Neutrophil (primary cell): ENCODE measurements at regions not wholly inside any gene's neighbourhood (a gene's known extent, or its start where the extent isn't known, plus 50 kb on each side); places are given as distances from the start of the nearest gene placed in this dataset.

Experiments
- H3K27ac ChIP-seq: fragments of 200-600 bp; sonication (generic); 2 replicates; pipeline ENCODE4 v1.5.1; 2016; ENCODE audit warnings: mild to moderate bottlenecking, moderate library complexity
- H3K27me3 ChIP-seq: fragments of 200-600 bp; sonication (generic); 2 replicates; pipeline ENCODE4 v1.6.0; 2016; ENCODE audit warnings: mild to moderate bottlenecking
- H3K36me3 ChIP-seq: fragments of 200-600 bp; sonication (generic); 2 replicates; pipeline ENCODE4 v1.5.1; 2017
- H3K4me1 ChIP-seq, 2 experiments: fragments of 200-600 bp in 1 of 2; sonication (generic) in 1 of 2; 1 replicate in 1 of 2; 2 replicates in 1 of 2; pipeline versions ENCODE4 v1.5.1 to v1.6.1; 2013 to 2016; ENCODE audit warnings: low read depth in 1 of 2, low read length in 1 of 2, mild to moderate bottlenecking in 1 of 2, moderate library complexity in 1 of 2; ENCODE audit not compliant: control insufficient read depth in 1 of 2, insufficient read depth in 1 of 2
- H3K4me3 ChIP-seq, 2 experiments: fragments of 200-600 bp in 1 of 2; sonication (generic) in 1 of 2; 1 replicate in 1 of 2; 2 replicates in 1 of 2; pipeline ENCODE4 v1.5.1; 2013 to 2016; ENCODE audit warnings: low read depth in 1 of 2, low read length in 1 of 2, mild to moderate bottlenecking in 1 of 2, moderate library complexity in 1 of 2
- H3K9me3 ChIP-seq: fragments of 200-600 bp; sonication (generic); 2 replicates; pipeline ENCODE4 v1.5.1; 2016
- TF ChIP-seq, protein P1 (sequence below): fragments of 200-600 bp; sonication (generic); IDR thresholded peaks from 2 replicates; pipeline ENCODE4 v1.5.1; 2016; ENCODE audit warnings: antibody characterized with exemption

DNA sequence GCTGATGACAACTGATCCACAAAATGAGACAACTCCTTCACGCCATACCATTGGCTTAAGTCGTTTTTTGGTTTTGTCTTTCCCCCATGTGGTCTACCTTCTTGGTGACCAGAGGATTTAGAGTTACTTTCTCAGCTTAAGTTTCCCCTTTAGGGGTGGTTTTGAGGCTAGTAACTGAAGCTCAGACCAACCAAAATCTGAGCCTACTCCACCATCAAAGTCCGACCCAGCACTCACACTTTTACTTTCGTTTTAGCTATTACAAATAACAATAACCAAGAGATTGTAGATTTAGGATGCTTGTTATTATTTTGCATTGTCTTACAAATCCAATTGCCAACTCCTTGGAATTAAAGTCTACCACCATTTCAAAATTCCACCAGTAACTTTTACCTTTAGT lies 130.6 kb upstream of the MDM1 start:
- Histone ChIP-seq H3K4me3 (no peak overlapping the region), H3K27ac (no peak overlapping the region), H3K9me3 (no peaks in the 10 kb centered on the region)

DNA sequence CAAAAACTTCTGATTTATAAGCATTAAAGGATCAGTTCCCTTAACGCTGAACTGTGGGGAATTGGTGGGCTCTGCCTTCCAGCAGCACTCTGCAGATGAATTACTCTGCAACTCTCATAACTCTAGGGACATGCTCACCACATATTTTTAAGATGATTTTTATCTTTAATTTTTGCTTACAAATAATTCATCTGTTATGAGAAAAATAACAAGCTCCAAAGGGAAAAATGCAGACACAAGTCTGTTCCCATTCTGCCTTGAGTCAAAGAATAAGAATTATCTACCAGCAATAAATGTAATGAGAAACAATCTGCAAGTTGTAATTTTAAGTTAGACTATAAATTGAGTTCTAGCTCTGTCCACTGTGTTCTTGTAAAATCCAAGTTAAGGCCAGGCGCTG lies 133.1 kb upstream of the MDM1 start:
- TF ChIP-seq, protein P1, sequence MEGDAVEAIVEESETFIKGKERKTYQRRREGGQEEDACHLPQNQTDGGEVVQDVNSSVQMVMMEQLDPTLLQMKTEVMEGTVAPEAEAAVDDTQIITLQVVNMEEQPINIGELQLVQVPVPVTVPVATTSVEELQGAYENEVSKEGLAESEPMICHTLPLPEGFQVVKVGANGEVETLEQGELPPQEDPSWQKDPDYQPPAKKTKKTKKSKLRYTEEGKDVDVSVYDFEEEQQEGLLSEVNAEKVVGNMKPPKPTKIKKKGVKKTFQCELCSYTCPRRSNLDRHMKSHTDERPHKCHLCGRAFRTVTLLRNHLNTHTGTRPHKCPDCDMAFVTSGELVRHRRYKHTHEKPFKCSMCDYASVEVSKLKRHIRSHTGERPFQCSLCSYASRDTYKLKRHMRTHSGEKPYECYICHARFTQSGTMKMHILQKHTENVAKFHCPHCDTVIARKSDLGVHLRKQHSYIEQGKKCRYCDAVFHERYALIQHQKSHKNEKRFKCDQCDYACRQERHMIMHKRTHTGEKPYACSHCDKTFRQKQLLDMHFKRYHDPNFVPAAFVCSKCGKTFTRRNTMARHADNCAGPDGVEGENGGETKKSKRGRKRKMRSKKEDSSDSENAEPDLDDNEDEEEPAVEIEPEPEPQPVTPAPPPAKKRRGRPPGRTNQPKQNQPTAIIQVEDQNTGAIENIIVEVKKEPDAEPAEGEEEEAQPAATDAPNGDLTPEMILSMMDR: no peak
- H3K36me3 ChIP-seq: no peaks in the 10 kb centered on the region
- peaks cover 0 to 2% of the 10 kb centered on the region in 2 experiments for H3K4me1 ChIP-seq
- H3K4me3 ChIP-seq: no peak overlapping the region
- no peak overlapping the region for H3K27ac ChIP-seq
- no peaks in the 10 kb centered on the region for H3K9me3 ChIP-seq
- no peaks in the 10 kb centered on the region for H3K27me3 ChIP-seq

More for the DNA sequence above, 130.6 kb upstream of the MDM1 start:
- Histone ChIP-seq H3K4me1 (peaks cover 0 to 8% of the 10 kb centered on the region in 2 experiments), H3K27me3 (no peaks in the 10 kb centered on the region), H3K36me3 (no peaks in the 10 kb centered on the region)
- TF ChIP-seq, protein P1: no peak

DNA sequence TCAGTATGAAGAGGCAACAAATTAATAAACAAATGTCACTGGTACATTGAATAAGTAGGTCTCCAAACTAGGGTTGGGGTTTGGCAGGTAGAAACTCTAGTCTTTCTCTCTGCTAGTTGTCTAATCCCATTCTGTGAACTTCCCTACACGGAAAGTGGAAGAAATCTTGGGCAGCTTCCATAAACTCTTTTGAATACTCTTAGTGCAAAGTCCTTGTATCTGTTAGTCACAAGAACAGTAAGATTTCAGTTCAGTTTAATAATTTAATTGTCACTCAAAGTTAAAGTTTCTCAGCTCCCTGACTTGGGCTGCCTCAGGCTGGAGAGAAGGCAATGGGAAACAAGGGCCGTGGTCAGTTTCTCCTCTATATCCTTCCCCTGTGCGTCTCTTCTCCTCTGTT lies 135.4 kb upstream of the MDM1 start:
- no peak overlapping the region for H3K4me3 ChIP-seq
- no peaks in the 10 kb centered on the region for H3K9me3 ChIP-seq
- TF ChIP-seq, protein P1: no peak
- H3K27me3 ChIP-seq: no peaks in the 10 kb centered on the region
- no peaks in the 10 kb centered on the region for H3K36me3 ChIP-seq
- H3K4me1 ChIP-seq: peaks cover 0 to 5% of the 10 kb centered on the region in 2 experiments
- H3K27ac ChIP-seq: no peak overlapping the region

DNA sequence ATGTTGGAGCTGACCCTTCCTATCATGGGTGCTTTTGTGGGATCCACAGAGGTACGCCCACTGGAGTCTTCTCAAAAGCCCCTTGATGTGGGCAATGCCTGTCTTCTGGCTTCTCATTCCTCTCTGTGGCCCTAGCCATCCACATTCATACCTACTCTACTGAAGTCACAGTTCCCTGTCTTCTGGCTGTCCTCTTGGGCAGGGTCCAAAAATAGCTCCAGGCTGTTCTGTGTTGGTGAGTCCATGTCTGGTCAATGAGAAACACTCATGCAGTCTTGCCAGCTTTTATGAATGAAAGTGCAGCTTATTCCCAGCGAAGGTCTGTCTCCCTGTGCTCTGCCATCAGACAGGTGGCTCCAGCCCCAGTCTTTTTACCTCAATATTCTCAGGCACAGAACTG lies 135.9 kb upstream of the MDM1 start:
- Histone ChIP-seq H3K9me3 (no peaks in the 10 kb centered on the region), H3K4me3 (no peak overlapping the region), H3K4me1 (peaks cover 0 to 5% of the 10 kb centered on the region in 2 experiments), H3K27ac (no peak overlapping the region), H3K36me3 (no peaks in the 10 kb centered on the region), H3K27me3 (no peaks in the 10 kb centered on the region)
- TF ChIP-seq, protein P1: no peak

DNA sequence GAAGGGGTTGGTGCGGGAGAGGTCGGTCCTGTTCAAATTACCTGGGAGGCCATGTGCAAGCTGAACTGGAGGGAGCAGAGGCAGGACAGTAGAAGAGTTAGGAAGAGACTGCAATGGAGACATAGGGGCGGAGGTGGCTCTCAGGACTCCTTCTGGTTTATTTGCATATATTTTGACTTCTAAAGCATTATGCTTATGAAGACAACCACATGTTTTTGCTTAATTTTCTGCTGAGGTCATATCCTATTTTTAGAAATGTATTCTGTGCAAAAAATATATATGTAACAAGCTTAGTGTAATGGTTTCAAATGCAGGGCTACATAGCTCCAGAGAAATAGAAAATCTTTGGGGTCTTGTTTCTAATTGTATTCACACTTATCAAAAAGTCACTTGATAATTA lies 137.0 kb upstream of the MDM1 start:
- TF ChIP-seq, protein P1: no peak
- H3K27ac ChIP-seq: no peak overlapping the region
- peaks cover 0 to 5% of the 10 kb centered on the region in 2 experiments for H3K4me1 ChIP-seq
- no peaks in the 10 kb centered on the region for H3K36me3 ChIP-seq
- no peaks in the 10 kb centered on the region for H3K27me3 ChIP-seq
- no peaks in the 10 kb centered on the region for H3K9me3 ChIP-seq
- no peak overlapping the region for H3K4me3 ChIP-seq
